OCI-LY7 (cell line): ENCODE measurements at regions not wholly inside any gene's neighbourhood (a gene's known extent, or its start where the extent isn't known, plus 50 kb on each side); places are given as distances from the start of the nearest gene placed in this dataset.

Experiments
- BruUV-seq: library from RNA; stranded (reverse); fragments of 400-500 nt; replicated peaks from 2 replicates; lab custom pipeline; 2021; lab: Mats Ljungman, UMichigan
- CTCF ChIA-PET: fragments of 300-600 bp; sonication (Branson Sonifier 250); formaldehyde crosslinking; loops from one replicate; lab custom pipeline; 2022; ENCODE audit warnings: antibody characterized with exemption; ENCODE audit not compliant: unreplicated experiment; lab: Charles Lee
- POLR2A ChIA-PET: fragments of 300-600 bp; sonication (Branson Sonifier 250); formaldehyde crosslinking; loops from one replicate; lab custom pipeline; 2022; ENCODE audit warnings: antibody characterized with exemption; lab: Charles Lee
- DNase-seq: peaks from one replicate; pipeline ENCODE4 v3.0.0-alpha.2; 2015; ENCODE audit warnings: low spot score
- H2AFZ ChIP-seq: fragments of 200-600 bp; sonication (generic), shearing (Covaris generic); 2 replicates; pipeline ENCODE4 v1.6.1; 2014; ENCODE audit warnings: mild to moderate bottlenecking, antibody characterized with exemption, low read length, moderate library complexity
- H3K27ac ChIP-seq: fragments of 200-600 bp; sonication (generic); 2 replicates; pipeline ENCODE4 v1.5.1; 2014; ENCODE audit warnings: mixed run types, low read depth, mild to moderate bottlenecking, moderate library complexity, low read length, inconsistent platforms; ENCODE audit not compliant: poor library complexity, severe bottlenecking
- H3K36me3 ChIP-seq: fragments of 200-600 bp; sonication (generic); 2 replicates; pipeline ENCODE4 v1.6.1; 2014; ENCODE audit warnings: mild to moderate bottlenecking, antibody characterized with exemption, low read length, moderate library complexity, mixed read lengths; ENCODE audit not compliant: insufficient read depth
- H3K4me1 ChIP-seq: fragments of 200-600 bp; sonication (generic); 2 replicates; pipeline ENCODE4 v1.5.1; 2014; ENCODE audit warnings: mild to moderate bottlenecking, low read length; ENCODE audit not compliant: insufficient read depth, poor library complexity, severe bottlenecking
- H3K4me2 ChIP-seq: fragments of 200-600 bp; sonication (generic); 2 replicates; pipeline ENCODE4 v1.6.1; 2014; ENCODE audit warnings: mild to moderate bottlenecking, low read length
- H3K4me3 ChIP-seq: fragments of 200-600 bp; sonication (generic); 2 replicates; pipeline ENCODE4 v1.5.1; 2014; ENCODE audit warnings: mild to moderate bottlenecking, low read depth, low read length; ENCODE audit not compliant: poor library complexity, severe bottlenecking
- H3K79me2 ChIP-seq: fragments of 200-600 bp; sonication (generic); 2 replicates; pipeline ENCODE4 v1.6.1; 2016; ENCODE audit warnings: low read depth, mild to moderate bottlenecking, low read length, moderate library complexity, mixed read lengths; ENCODE audit not compliant: insufficient read depth
- H3K9me2 ChIP-seq: fragments of 200-600 bp; sonication (generic); 2 replicates; pipeline ENCODE4 v1.6.1; 2016; ENCODE audit warnings: mild to moderate bottlenecking, low read length, mixed read lengths; ENCODE audit not compliant: insufficient read depth
- H3K9me3 ChIP-seq: fragments of 200-600 bp; sonication (generic); 2 replicates; pipeline ENCODE4 v1.6.1; 2014; ENCODE audit warnings: mild to moderate bottlenecking, mixed run types, low read length, mixed read lengths
- H4K20me1 ChIP-seq: fragments of 200-600 bp; sonication (generic); 2 replicates; pipeline ENCODE4 v1.6.1; 2014; ENCODE audit warnings: mild to moderate bottlenecking, antibody characterized with exemption, low read length, moderate library complexity, mixed read lengths; ENCODE audit not compliant: insufficient read depth
- CTCF ChIP-seq: fragments of 200-600 bp; sonication (generic); conservative IDR thresholded peaks from 2 replicates; pipeline ENCODE4 v1.5.1; 2014; ENCODE audit warnings: mild to moderate bottlenecking, antibody characterized with exemption, low read length, moderate library complexity, mixed read lengths
- EZH2phosphoT487 ChIP-seq: fragments of 200-600 bp; sonication (generic); IDR thresholded peaks from 2 replicates; pipeline ENCODE4 v1.6.1; 2018; ENCODE audit warnings: low read depth, borderline replicate concordance, mild to moderate bottlenecking, mixed run types, antibody characterized with exemption, low read length, moderate library complexity, mixed read lengths
- intact Hi-C: fragments of 100-400 bp; cut with micrococcal nuclease; formaldehyde crosslinking; loops from one replicate; pipeline ENCODE4 v1.10.0; 2022; ENCODE audit not compliant: unreplicated experiment

DNA sequence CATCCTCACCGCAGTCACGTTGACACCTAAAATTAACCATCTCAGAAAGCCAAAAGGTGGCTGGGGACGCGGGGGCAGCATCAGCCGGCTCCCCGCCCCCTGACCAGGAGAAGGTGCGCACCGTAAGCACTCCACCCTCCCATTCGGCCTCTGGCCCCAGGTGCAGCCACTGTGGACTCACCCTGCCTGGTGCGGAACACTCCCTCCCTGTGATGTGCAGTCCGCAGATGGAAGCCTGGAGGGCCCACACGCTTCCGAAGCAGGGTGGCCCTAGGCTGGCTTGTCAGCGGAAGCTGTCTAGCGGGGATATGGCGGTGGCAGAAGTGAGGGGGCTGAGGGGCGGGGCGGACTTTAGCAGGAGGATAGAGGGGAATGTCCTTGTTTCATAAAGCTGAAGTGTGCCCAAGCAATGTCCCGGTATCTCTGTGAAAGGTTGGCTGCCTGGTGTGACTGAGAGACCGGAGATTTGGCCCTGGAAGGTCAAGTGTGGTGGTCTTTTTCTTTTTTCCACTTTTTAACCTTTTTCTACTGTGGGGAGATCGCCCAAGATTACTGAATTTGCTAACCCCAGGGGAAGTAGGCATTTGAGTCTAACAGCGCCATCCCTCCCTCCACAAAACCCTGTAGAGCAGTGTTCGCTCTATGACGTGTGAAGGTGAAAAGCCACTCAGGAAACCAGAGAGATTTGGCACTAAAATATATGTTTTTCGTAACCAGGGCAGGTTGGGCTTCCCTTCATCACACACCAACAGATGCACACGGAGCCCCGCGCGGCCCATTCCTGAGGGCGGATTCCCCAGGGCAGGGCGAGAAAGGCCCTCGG is 74.7 kb downstream of the CXCL12 start:
- DNase-seq: no peak
- Histone ChIP-seq H3K36me3 (no peaks in the 10 kb centered on the region), H2AFZ (no peak overlapping the region), H3K4me1 (no peaks in the 10 kb centered on the region), H3K9me2 (no peaks in the 10 kb centered on the region), H4K20me1 (no peaks in the 10 kb centered on the region), H3K4me3 (no peak overlapping the region), H3K9me3 (no peaks in the 10 kb centered on the region), H3K79me2 (no peaks in the 10 kb centered on the region), H3K4me2 (no peak overlapping the region), H3K27ac (no peak overlapping the region)
- TF ChIP-seq CTCF: no peak
- TF ChIP-seq EZH2phosphoT487: no peak
- ChIA-PET POLR2A (no interaction called here), CTCF (no interaction called here)
- BruUV-seq: no TSS peak
- intact Hi-C loops: no loop called here

GRCh38 chr10:44309361-44309760 is 75.5 kb downstream of the CXCL12 start:
- Histone ChIP-seq H3K27ac (no peak overlapping the region), H3K79me2 (no peaks in the 10 kb centered on the region), H3K9me2 (no peaks in the 10 kb centered on the region), H4K20me1 (no peaks in the 10 kb centered on the region), H2AFZ (no peak overlapping the region), H3K4me1 (no peaks in the 10 kb centered on the region), H3K4me2 (no peak overlapping the region), H3K36me3 (no peaks in the 10 kb centered on the region), H3K4me3 (no peak overlapping the region), H3K9me3 (no peaks in the 10 kb centered on the region; the same call in 1 of the 2 replicates)
- no TSS peak for BruUV-seq
- intact Hi-C loops: no loop called here
- POLR2A ChIA-PET: no interaction called here
- CTCF ChIA-PET: no interaction called here
- TF ChIP-seq CTCF: no peak
- TF ChIP-seq EZH2phosphoT487: no peak
- DNase-seq: no peak

- ChIA-PET CTCF (interaction anchor here (0.7 kb wide), 1 partner anchor 591 kb away, joined by 3 read pairs; no protein-coding TSS in a partner anchor), POLR2A (no interaction called here)
- no peaks in the 10 kb centered on the region for H3K4me1 ChIP-seq
- H3K27ac ChIP-seq: no peak overlapping the region
- no peaks in the 10 kb centered on the region for H4K20me1 ChIP-seq
- H2AFZ ChIP-seq: no peak overlapping the region
- TF ChIP-seq CTCF (no peak), EZH2phosphoT487 (no peak)
- H3K4me3 ChIP-seq: no peak overlapping the region
- H3K4me2 ChIP-seq: no peak overlapping the region
- BruUV-seq: no TSS peak
- intact Hi-C loops: no loop called here
- H3K9me2 ChIP-seq: no peaks in the 10 kb centered on the region
- H3K9me3 ChIP-seq: no peaks in the 10 kb centered on the region; the same call in 1 of the 2 replicates
- no peaks in the 10 kb centered on the region for H3K79me2 ChIP-seq
- no peaks in the 10 kb centered on the region for H3K36me3 ChIP-seq
- DNase-seq: no peak
Observed at GRCh38 chr10:44308935-44309334, 76.0 kb downstream of the CXCL12 start.
